ENCODE measurements at regions not wholly inside any gene's neighbourhood (a gene's known extent, or its start where the extent isn't known, plus 50 kb on each side); places are given as distances from the start of the nearest gene placed in this dataset.
"Not testable (repeated sequence)": the region's sequence is repeated elsewhere in the genome, so short reads cannot be mapped to it uniquely, and the experiment has no call there.

GRCh38 chr17:22305356-22306071 lies 613.2 kb downstream of the KCNJ18 start:
- Mint-ChIP-seq H3K36me3 (ENCODE audit: low read depth) (peaks cover 56% of the 10 kb centered on the region), H3K9me3 (peaks cover 99% of the 10 kb centered on the region), H3K4me3 (no peak overlapping the region), H3K27me3 (ENCODE audit: insufficient read depth, low read depth, poor library complexity) (peaks cover 9% of the 10 kb centered on the region), H3K4me1 (no peaks in the 10 kb centered on the region), H3K27ac (no peak overlapping the region)
- H3K27me3 ChIP-seq (ENCODE audit: insufficient read depth), result no peaks in the 10 kb centered on the region
- no peak overlapping the region for H3K27ac ChIP-seq (ENCODE audit: low read depth)
- no peak for ATAC-seq
- no peak overlapping the region for H3K4me2 ChIP-seq
- H3K4me1 ChIP-seq (ENCODE audit: insufficient read depth), result no peaks in the 10 kb centered on the region
- H2AFZ ChIP-seq, result no peak overlapping the region
- TF ChIP-seq EZH2 (IDR thresholded peaks at IDR 0.05; ENCODE audit: low read depth, unreplicated experiment) (no peak), JUNB (IDR thresholded peaks at IDR 0.05; ENCODE audit: unreplicated experiment) (no peak), ZNF331 (CRISPR knock-in tag; IDR thresholded peaks at IDR 0.05; ENCODE audit: low read depth) (no peak), EZH2phosphoT487 (IDR thresholded peaks at IDR 0.05; ENCODE audit: unreplicated experiment) (no peak), REST (IDR thresholded peaks at IDR 0.05; ENCODE audit: unreplicated experiment) (no peak), NANOG (IDR thresholded peaks at IDR 0.05; ENCODE audit: borderline replicate concordance) (no peak), ZNF114 (CRISPR knock-in tag; IDR thresholded peaks at IDR 0.05) (no peak), STAT1 (IDR thresholded peaks at IDR 0.05; ENCODE audit: unreplicated experiment) (no peak), POLR2AphosphoS5 (IDR thresholded peaks at IDR 0.05; ENCODE audit: low read depth) (no peak), CREB1 (CRISPR knock-in tag; IDR thresholded peaks at IDR 0.05; ENCODE audit: low read depth) (no peak), ZNF462 (CRISPR knock-in tag; IDR thresholded peaks at IDR 0.05) (no peak), CTCF (conservative IDR thresholded peaks at IDR 0.05; ENCODE audit: low read depth in 2 of 2) (no peak)
- no peaks in the 10 kb centered on the region for H3F3A ChIP-seq (replicated peaks; ENCODE audit: low read depth)
- H3K79me2 ChIP-seq (replicated peaks; ENCODE audit: insufficient read depth), result no peaks in the 10 kb centered on the region
- no peak overlapping the region for H3K4me3 ChIP-seq
- DNase-seq (ENCODE audit: low spot score), result no peak
- no peaks in the 10 kb centered on the region for H4K20me1 ChIP-seq (replicated peaks; ENCODE audit: insufficient read depth)
- no peaks in the 10 kb centered on the region for H3K36me3 ChIP-seq (ENCODE audit: insufficient read depth)
- no peaks in the 10 kb centered on the region for H3K9me2 ChIP-seq (ENCODE audit: insufficient read depth)

GRCh38 chr17:22310292-22310691 lies 618.0 kb downstream of the KCNJ18 start:
- H3K4me2 ChIP-seq; H3K9me2 ChIP-seq (ENCODE audit: insufficient read depth); H3K27me3 ChIP-seq (ENCODE audit: insufficient read depth); H3K36me3 ChIP-seq (ENCODE audit: insufficient read depth); H2AFZ ChIP-seq; H3K4me1 ChIP-seq (ENCODE audit: insufficient read depth); H3K4me3 Mint-ChIP-seq; H3K4me1 Mint-ChIP-seq; H3K27ac Mint-ChIP-seq; H4K20me1 ChIP-seq (replicated peaks; ENCODE audit: insufficient read depth); ATAC-seq; H3K4me3 ChIP-seq; H3K79me2 ChIP-seq (replicated peaks; ENCODE audit: insufficient read depth); DNase-seq (ENCODE audit: low spot score); H3F3A ChIP-seq (replicated peaks; ENCODE audit: low read depth); H3K27ac ChIP-seq (ENCODE audit: low read depth): not testable (repeated sequence)
- H3K27me3 Mint-ChIP-seq (ENCODE audit: insufficient read depth, low read depth, poor library complexity), result peaks cover 14% of the 10 kb centered on the region
- H3K9me3 Mint-ChIP-seq, result peaks cover 89% of the 10 kb centered on the region
- H3K36me3 Mint-ChIP-seq (ENCODE audit: low read depth), result peaks cover 30% of the 10 kb centered on the region
